Tibial artery (tissue), 4 donors: ENCODE measurements at regions not wholly inside any gene's neighbourhood (a gene's known extent, or its start where the extent isn't known, plus 50 kb on each side); places are given as distances from the start of the nearest gene placed in this dataset.

Experiments used
- DNase-seq, 2 donors: peaks; one replicate each; pipeline ENCODE4 v3.0.0-alpha.2; 2019
- H3K27ac ChIP-seq, 2 donors: fragments of 200-600 bp; sonication (generic) in 1 of 2; 1 replicate in 1 of 2; 2 replicates in 1 of 2; pipeline ENCODE4 v1.5.1; 2018 to 2019; ENCODE audit warnings: mild to moderate bottlenecking in 1 of 2
- H3K27me3 ChIP-seq, 2 donors: fragments of 200-600 bp; sonication (generic) in 1 of 2; one replicate each; pipeline versions ENCODE4 v1.5.1 to v1.6.0; 2016 to 2019
- H3K36me3 ChIP-seq, 3 donors: fragments of 200-600 bp; sonication (generic) in 2 of 3; one replicate each; pipeline ENCODE4 v1.5.1; 2016 to 2019; ENCODE audit warnings: mild to moderate bottlenecking in 2 of 3
- H3K4me1 ChIP-seq, 4 donors: fragments of 200-600 bp; sonication (generic) in 2 of 4; 1 replicate in 3 of 4; 2 replicates in 1 of 4; pipeline ENCODE4 v1.5.1; 2016 to 2019
- H3K4me3 ChIP-seq, 2 donors: fragments of 200-600 bp; sonication (generic) in 1 of 2; 1 replicate in 1 of 2; 2 replicates in 1 of 2; pipeline ENCODE4 v1.5.1; 2018 to 2019; ENCODE audit warnings: mild to moderate bottlenecking in 2 of 2
- H3K9me3 ChIP-seq, 3 donors: fragments of 200-600 bp; sonication (generic) in 1 of 3; one replicate each; pipeline ENCODE4 v1.5.1; 2016 to 2019
- CTCF ChIP-seq, 2 experiments: fragments of 200-600 bp in 1 of 2; fragments of 450-650 bp in 1 of 2; IDR thresholded peaks; one replicate each; pipeline ENCODE4 v1.5.1; 2017 to 2019; ENCODE audit warnings: antibody characterized with exemption in 2 of 2, mild to moderate bottlenecking in 1 of 2, moderate library complexity in 1 of 2
- intact Hi-C: fragments of 100-400 bp; cut with DNase I; formaldehyde crosslinking; loops from one replicate; pipeline ENCODE4 v1.15.0; 2023; ENCODE audit warnings: low total_unique reads

DNA sequence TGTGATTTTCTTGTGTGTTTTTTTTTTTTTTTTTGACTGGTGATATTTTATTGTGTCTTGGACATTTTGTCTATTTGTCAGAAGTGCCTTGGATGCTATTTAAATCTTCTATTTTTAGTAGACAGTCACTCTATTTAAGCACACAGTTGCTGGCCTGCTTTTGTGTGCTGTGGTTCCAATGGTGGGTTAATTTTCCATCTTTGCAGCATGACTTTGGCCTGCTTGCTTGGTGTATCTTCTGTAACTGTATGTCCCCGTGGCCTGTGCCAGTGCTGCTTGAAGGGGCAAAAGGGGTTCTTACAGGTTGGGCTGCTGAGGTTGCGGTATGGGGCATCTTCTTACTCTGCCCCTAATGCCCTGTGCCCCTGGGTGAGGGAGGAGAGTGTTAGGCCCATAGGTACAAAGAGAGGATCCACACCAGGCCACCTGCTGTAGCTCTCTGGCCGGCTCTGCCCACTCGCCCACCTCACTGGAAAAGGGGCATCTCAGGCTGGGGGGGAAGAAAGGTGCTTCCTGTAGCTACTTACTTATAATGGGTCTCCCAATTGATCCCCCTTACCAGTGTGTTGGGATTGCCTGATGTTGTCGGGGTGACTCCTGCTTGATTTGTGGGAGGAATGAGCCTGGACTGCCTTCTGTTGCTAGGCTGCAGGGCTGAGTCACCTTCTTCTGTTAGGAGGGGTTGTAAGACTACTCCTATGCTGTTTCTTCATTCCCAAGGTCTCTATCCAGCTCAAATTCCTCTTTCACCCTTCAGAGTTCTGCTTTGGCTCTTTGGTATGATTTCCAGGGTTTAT, 490.0 kb upstream of the HS6ST1 start:
- H3K4me3 ChIP-seq = no peak overlapping the region
- no peaks in the 10 kb centered on the region for H3K36me3 ChIP-seq
- H3K27me3 ChIP-seq = no peaks in the 10 kb centered on the region
- DNase-seq = no peak
- no peaks in the 10 kb centered on the region for H3K9me3 ChIP-seq
- H3K27ac ChIP-seq = no peak overlapping the region
- no peaks in the 10 kb centered on the region for H3K4me1 ChIP-seq
- intact Hi-C loops = no loop called here
- TF ChIP-seq CTCF (IDR thresholded peaks at IDR 0.05) = no peak

GRCh38 chr2:128809259-128809636, 490.6 kb upstream of the HS6ST1 start:
- Histone ChIP-seq H3K27me3 (no peaks in the 10 kb centered on the region), H3K36me3 (no peaks in the 10 kb centered on the region), H3K27ac (no peak overlapping the region), H3K4me1 (no peaks in the 10 kb centered on the region), H3K4me3 (no peak overlapping the region), H3K9me3 (no peaks in the 10 kb centered on the region)
- TF ChIP-seq CTCF (IDR thresholded peaks at IDR 0.05) = no peak
- intact Hi-C loops = no loop called here
- no peak for DNase-seq

- no peak overlapping the region for H3K4me3 ChIP-seq
- no peaks in the 10 kb centered on the region for H3K36me3 ChIP-seq
- no peaks in the 10 kb centered on the region for H3K9me3 ChIP-seq
- TF ChIP-seq CTCF (IDR thresholded peaks at IDR 0.05) = no peak
- no peaks in the 10 kb centered on the region for H3K27me3 ChIP-seq
- DNase-seq = no peak
- intact Hi-C loops = no loop called here
- H3K27ac ChIP-seq = no peak overlapping the region
- no peaks in the 10 kb centered on the region for H3K4me1 ChIP-seq
Observed at GRCh38 chr2:128809880-128810279, 491.2 kb upstream of the HS6ST1 start.

DNA sequence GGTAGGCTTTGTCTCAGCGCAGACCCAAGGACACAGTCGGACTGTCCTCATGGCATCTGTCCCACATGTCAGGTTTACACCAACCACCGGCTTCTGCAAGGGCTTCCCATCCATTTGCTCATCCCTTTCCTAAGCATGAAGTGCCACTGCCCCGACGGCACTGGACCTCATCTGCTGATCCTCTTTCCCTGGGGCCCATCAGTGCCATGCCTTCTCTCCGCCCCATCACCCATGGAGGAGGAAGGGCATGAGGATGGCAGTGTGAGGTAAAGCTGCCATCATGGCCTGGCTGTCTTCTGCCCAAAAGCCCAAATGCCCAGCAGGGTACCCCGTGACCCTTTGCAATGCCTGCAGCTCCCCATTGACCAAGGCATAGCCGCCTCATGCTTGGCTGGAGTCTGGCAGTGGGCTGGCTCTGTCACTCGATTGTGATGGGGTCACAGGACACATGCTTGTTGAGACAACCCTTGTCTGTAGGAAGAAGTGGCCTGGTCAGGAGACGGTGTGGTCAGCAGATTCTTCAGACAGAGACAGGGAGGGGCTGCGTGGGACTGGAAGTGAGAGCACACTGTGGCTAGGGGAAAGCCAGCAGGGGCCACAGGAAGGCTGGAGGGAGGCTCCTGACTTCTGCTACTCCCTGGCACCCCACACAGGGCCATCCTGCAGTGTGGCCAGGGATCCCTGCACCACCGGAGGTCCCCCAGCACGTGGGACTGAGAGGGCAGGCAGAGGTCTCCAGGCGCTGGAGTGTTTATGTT, 493.7 kb upstream of the HS6ST1 start:
- no peak for DNase-seq
- H3K9me3 ChIP-seq = no peaks in the 10 kb centered on the region
- no peak for TF ChIP-seq CTCF (IDR thresholded peaks at IDR 0.05)
- no peaks in the 10 kb centered on the region for H3K36me3 ChIP-seq
- no peak overlapping the region for H3K4me3 ChIP-seq
- H3K27ac ChIP-seq = no peak overlapping the region
- H3K27me3 ChIP-seq = no peaks in the 10 kb centered on the region
- no peaks in the 10 kb centered on the region for H3K4me1 ChIP-seq
- intact Hi-C loops = no loop called here

DNA sequence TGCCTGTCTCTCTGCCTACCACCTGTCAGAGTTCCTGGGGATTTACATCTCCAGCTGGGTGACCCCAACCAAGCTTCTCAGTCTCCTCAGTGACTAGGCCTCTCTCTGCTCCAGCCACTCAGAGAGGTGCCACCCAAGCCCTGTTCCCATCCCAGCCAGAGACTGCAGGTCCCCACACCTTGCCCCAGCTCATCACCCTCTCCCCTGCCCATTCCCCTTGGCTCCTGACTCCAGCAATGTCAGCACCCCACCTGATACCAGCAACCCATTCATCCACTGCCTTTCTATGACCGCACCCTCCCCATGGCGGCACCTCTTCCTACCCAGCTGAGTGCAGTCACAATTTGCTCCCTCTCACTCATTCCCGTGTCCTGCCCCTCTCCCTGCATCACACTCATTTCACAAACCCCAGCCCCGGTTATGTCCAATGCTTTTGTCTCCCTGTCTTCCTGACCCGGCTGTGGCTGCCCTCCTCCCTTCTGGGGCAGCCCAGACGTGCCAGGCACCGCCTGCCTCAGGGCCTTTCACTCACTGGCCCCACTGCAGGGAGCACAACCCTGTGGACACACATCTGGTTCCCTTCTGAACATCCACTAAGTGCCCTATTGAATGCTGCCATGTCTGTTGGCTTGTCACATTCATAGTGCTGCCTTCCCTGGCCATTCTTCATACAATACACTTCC, 494.8 kb upstream of the HS6ST1 start:
- H3K27ac ChIP-seq = no peak overlapping the region
- no peaks in the 10 kb centered on the region for H3K36me3 ChIP-seq
- intact Hi-C loops = no loop called here
- no peaks in the 10 kb centered on the region for H3K9me3 ChIP-seq
- TF ChIP-seq CTCF (IDR thresholded peaks at IDR 0.05) = no peak
- H3K27me3 ChIP-seq = no peaks in the 10 kb centered on the region
- no peak for DNase-seq
- H3K4me3 ChIP-seq = no peak overlapping the region
- H3K4me1 ChIP-seq = no peaks in the 10 kb centered on the region
